ENCODE measurements at regions not wholly inside any gene's neighbourhood (a gene's known extent, or its start where the extent isn't known, plus 50 kb on each side); places are given as distances from the start of the nearest gene placed in this dataset.

- TF ChIP-seq POLR2A (IDR thresholded peaks at IDR 0.05): no peak
- TF ChIP-seq, protein P1, sequence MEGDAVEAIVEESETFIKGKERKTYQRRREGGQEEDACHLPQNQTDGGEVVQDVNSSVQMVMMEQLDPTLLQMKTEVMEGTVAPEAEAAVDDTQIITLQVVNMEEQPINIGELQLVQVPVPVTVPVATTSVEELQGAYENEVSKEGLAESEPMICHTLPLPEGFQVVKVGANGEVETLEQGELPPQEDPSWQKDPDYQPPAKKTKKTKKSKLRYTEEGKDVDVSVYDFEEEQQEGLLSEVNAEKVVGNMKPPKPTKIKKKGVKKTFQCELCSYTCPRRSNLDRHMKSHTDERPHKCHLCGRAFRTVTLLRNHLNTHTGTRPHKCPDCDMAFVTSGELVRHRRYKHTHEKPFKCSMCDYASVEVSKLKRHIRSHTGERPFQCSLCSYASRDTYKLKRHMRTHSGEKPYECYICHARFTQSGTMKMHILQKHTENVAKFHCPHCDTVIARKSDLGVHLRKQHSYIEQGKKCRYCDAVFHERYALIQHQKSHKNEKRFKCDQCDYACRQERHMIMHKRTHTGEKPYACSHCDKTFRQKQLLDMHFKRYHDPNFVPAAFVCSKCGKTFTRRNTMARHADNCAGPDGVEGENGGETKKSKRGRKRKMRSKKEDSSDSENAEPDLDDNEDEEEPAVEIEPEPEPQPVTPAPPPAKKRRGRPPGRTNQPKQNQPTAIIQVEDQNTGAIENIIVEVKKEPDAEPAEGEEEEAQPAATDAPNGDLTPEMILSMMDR (IDR thresholded peaks at IDR 0.05 in 4 of 5, conservative IDR thresholded peaks at IDR 0.05 in 1 of 5): no peak
These were observed 298.4 kb upstream of the HS6ST1 start for GRCh38 chr2:128617029-128617590.
